Ammon's horn (tissue), 1 donor: ENCODE measurements at regions not wholly inside any gene's neighbourhood (a gene's known extent, or its start where the extent isn't known, plus 50 kb on each side); places are given as distances from the start of the nearest gene placed in this dataset.

Experiments used
- DNase-seq: peaks from one replicate; pipeline ENCODE4 v3.0.0-alpha.2; 2016; ENCODE audit warnings: low spot score

DNA sequence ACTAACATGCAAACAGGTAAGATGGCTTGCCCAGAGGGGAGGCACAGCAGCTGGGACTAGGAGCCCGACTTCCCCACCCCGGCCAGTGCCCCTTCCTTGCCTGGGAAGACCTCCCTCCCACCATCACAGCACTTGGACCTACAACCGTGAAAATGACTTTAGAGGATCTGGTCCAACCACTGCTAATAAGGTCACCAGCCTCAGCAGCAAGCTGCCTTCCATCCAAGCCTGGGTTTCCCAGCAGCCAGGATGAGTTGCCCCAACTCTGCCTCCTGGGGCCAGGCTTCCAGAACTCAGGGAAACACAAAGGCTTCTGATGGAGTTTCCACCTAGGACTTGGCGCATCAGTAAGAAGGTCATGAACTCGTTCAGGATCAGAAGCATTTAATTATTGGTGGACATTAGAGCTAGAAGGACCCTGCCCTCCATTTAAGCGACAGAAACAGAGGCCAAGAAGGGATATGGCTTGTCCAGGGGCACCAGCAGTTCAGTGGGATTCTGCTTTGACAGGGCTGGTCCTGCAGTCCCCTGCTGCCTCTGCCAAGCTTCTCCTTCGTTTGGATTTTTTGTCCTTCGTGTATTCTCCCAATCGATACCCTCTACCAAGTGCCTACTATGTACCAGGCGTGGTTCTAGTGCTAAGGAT lies 403.0 kb upstream of the ID2 start:
- peak; percentile 52 for DNase-seq

DNA sequence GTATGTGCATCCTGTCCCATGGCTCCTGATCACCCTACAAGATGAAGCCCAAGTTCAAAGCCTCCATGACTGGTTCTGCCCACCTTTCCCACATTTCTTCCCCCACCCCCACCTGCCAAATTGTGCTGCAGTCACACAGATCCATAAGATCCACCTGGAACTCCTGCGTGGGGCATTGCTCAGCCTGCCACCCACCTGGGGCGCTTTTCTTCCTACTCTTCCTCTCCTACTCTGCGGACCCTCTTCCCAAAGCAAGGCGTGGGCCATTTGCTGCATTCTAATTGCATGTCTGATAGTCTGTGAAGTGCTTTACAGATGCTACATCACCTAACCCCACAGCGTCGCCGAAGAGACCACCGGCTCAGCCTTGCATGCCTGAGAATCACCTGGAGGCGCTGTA lies 402.4 kb upstream of the ID2 start:
- DNase-seq, result no peak

DNA sequence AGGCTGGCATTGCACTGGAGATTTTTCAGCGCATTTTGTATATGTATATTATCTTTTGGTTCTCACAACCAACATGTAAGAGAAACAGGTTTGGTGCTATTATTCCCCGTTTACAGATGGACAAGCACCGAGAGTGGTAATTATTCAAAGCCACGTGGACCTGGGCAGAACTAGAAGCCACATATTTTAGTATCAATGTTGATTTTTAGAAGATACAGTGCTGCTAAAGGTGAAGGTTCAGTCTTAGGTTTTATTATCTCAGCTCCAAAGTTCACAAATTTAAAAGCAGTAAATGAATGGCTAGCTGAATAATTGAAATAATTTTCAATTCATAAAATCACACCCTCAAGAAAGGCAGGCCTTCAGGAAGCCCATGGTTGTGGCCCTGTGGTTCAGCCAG lies 400.6 kb upstream of the ID2 start:
- no peak for DNase-seq

DNA sequence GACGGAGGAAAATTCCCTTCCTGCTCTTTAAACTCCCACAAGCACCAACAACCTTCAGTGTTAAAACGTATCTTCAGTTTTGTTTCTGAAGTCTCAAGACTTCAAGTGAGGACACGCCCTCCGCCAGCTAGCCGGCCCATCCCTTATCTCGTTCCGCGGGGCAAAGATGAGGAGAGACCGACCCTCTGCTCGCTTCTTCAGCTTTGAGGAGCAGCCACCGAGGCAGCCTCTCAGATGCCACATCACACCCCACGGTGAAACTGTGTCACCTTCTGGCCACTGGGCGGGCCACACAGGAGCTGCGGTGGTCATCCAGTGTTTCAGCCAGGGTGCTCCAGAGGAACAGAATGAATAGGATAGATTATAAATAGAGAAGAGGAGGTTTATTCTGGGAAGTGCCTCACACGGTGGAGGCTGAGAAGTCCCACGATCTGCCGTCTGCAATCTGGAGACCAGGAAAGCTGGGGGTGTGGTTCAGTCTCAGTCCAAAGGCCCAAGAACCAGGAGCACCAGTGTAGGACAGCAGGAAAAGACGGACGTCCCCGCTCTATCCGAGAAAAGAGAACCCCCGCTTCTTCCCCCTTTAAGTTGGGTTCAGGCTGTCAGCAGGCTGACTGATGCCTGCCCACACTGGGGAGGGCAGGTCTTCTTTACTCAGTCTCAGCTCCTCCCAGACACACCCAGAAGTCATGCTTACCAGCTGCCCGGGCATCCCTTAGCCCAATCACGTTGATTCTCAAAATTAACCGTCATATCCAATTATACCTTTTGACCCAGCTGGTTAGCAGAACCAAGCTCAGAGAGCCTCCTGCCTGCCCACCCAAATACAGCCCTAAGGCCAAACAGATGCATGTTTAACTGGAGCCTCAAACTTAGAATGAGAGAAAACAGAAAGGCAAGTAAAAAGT lies 399.7 kb upstream of the ID2 start:
- no peak for DNase-seq

DNA sequence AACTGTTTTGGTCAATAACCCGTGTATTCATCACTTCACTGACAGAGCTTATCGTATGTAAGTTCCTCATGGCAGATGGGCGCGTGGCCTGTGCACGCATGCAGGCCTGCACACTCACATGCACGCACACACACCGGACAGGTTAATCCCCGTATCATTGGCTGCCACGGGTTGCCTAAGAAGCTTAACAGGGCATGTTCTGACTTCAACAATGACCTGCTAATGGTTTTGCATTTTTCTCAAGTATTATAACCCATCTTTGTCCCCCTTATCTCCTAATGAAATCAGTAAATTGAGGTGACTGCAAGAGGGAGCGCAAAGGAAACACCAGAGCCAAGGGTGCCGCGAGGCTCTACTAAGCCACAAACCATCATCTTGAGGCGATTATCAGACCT lies 399.0 kb upstream of the ID2 start:
- DNase-seq, result no peak

DNA sequence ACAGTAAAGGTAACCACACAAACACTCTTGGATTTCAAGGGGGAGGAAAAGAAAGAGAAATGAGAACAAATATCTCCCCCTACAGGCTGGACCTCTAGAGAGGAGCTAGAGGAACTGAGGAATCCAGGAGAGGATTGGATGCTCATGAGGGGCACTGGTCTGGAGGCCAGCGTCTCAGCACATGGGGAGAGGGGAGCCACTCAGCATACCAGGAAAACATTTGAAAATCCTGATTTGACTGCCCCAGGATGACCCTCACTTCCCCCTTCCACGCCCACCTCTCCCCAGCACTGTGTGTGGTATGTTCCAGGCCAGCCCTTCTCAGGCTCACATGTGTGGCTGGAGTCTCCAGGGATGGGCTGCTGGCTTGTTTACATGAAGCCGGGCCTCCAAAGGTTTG lies 396.8 kb upstream of the ID2 start:
- DNase-seq, result no peak

DNA sequence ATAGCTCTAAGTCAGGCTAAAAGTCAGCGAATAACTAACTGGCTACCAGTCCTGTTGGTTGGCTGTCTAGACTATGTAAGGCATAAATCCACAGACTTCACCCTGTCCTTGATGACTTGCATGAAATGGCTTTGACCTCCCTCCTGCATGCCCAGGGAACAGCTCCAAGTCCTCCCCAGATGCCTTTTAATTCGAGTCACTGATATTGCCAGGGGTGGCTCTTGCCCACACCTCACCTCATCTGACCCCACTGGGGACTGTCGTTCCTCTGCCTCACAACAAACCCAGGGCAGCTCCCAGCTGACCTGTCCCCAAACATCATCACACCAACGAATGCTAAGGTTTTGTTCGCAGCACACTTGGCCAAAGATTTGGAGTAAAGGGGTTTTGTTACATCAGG lies 396.0 kb upstream of the ID2 start:
- DNase-seq, result no peak

DNA sequence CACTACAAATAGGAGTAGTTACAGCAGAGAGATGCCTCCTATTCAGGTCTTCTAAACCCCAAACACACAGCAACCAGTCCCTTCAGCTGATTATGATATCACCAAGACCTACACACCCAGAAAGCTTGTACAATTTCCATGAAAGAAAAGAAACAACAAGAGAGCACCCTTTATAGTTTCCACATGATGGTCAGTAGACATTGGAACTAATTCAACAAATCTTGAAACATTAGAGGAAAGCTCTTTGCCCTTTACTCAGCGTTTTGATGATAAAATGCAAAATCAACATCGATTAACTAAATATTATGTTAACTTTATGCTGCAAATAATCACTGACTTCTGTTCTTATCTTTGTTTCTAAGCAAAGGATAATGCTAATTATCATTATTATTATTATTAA lies 393.6 kb upstream of the ID2 start:
- DNase-seq, result no peak

DNA sequence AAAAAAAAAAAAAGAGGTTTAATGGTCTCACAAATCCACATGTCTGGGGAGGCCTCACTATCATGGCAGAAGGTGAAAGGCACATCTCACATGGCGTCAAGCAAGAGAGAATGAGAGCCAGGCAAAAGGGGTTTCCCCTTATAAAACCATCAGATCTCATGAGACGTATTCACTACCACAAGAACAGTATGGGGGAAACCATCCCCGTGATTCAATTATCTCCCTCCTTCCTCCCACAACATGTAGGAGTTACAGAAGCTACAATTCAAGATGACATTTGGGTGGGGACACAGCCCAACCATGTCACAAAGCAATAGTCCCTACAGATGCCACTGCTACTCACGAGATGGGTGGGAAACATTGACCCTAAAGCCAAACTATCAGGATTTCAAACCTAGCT lies 392.7 kb upstream of the ID2 start:
- no peak for DNase-seq

DNA sequence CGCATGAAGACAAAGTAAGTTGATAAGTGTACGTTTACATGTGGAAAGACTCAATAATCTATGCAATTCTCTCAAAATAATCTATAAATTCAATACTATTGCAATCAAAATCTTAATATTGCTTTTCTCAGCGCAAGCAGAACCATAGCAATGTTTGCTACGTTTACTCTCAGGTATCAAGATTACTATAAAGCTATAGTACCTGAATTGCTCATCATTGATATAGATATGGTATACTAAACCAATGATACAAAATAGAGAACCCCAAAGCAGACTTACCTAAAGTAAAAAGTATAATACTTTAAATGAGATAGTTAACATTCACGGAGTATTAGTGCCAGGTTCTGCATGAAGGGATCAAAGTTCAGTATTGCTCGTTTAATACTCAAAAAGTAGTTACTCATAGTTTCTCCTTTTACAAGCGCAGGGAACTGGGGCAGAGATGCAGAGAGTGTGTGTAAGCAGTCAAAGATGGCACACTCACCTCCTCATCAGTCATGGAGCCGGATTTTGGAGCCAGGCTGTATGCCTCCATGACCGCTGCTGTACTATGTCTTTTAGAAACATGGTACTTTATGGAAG lies 391.0 kb upstream of the ID2 start:
- DNase-seq, result no peak

DNA sequence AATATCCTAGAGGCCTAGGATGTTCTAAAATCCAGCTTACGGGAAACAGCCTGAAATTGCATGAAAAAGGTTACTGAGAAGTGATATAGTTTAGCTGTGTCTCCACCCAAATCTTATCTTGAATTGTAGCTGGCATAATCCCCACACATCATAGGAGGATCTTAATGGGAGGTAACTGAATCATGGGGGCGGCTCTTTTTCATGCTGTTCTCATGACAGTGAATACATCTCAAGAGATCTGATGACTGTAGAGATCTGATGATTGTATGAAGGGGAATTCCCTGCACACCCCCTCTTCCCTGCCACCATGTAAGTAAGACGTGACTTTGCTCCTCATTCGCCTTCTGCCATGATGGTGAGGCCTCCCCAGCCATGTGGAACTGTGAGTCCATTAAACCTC lies 385.6 kb upstream of the ID2 start:
- DNase-seq, result no peak

DNA sequence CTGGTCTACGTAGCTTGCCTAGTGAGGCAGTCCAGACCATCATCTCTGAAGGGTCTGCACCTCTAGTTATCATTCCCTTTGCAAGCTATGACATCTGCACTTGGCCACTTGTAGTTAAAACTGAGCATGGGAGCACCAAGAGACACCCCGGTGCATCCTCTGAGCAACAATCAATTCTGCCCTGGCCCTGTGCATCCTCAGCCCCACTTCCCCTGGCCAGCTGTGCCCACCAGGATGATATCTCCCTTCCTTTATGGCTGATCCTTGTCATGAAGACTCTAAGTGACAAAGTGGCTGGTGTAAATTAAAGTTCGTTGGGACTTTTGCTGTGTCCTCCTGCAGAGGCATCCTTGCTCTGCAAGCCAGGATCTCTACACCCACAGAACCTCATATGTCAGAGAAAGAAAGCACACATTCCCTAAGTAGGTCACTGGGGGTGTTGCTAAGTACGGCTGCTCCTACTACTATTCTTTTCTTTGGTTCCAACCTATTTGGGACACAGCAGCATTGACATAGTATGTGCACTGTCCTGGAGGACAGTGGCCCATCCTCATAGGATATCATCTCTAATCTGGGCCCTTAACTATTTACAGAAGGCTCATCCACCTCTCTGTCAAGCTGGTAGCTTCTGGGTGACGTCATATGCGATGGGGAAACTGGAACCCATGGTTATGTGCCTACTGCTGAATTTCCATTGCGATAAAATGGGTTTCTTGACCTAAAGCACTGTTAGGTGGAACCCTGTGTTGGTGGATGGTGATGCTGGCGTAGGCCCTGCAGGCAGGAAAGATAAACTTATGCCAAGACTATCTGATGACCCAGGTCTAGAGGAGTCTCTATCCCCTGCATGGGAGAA lies 384.3 kb upstream of the ID2 start:
- DNase-seq, result no peak

DNA sequence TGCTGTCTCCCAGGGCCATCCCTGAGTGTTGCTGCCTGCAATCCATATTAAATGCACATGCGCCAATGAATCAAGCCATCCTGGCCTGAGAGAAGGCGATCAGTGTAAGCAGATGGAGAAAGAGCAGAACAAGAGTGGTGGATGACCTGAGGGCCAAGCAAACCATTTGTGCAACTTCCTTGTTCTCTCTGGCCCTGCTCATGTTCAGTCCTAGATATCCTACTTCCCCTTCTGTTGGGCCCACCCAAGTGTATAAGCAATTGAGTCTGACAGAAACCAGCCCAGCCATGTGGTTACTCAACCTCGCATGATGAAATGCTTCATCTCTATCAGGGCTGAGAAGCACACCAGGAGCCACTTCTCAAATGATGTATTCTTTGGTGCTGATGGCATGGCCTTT lies 383.1 kb upstream of the ID2 start:
- DNase-seq, result peak; percentile 76

DNA sequence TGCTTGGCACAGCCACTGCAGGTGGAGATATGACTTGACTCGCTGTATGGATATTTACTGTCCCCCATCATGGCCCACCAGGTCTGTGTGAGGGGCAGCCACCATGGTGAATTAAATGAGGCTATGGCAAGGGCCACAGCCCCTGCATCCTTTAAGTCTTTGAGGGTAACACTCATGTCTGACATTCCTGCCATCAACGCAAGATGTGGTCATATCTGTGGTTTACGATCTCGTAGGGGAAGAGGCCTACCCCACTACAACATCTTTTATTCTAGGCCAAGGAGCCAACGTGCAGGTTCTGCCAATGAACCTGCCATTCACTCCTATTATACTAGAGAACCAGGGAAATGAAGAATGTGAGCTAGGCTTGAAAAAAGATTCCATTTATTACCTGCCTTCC lies 381.6 kb upstream of the ID2 start:
- DNase-seq, result no peak

DNA sequence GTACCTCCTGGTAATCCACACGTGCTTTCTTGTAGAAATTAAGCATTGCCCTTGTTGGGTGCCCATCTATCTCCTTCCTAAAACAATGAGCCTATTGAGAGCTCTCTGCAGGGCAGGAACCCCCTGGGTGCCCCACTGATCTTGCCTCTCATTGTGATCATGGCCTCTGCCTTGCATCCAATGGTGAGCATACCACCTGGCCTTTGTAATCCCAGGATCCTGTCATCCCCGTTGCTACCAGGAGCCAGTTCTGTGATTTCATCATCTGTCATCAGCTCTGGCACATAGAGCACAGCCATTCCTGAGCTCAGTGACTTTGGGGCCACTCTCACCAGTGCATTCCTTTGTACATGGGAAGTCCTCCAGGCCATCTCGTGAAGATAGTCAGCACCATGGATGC lies 381.0 kb upstream of the ID2 start:
- DNase-seq, result no peak

DNA sequence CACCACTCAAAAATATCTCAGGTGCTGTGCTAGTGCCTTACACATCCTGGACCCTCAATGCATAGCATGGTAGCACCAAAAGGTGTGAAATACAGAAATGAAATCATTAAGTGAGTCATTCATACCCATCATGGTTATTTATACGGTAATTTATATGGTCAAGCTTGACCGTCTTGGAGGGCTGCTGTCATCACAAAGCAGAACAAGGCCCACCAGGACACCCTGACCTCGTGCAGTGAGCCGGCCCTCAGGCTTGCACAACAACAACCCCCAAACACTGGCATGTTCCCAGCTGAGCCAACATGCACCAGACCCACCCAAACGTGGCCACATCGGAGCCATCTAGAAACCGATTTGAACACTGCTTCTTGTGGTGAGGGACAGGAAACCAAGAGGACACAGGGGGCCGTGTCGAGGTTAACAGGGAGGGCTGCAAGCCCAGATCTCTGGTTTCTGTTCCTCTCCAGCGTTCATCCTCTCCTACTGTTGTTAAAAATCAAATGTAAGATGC lies 378.5 kb upstream of the ID2 start:
- peak; percentile 81 for DNase-seq

DNA sequence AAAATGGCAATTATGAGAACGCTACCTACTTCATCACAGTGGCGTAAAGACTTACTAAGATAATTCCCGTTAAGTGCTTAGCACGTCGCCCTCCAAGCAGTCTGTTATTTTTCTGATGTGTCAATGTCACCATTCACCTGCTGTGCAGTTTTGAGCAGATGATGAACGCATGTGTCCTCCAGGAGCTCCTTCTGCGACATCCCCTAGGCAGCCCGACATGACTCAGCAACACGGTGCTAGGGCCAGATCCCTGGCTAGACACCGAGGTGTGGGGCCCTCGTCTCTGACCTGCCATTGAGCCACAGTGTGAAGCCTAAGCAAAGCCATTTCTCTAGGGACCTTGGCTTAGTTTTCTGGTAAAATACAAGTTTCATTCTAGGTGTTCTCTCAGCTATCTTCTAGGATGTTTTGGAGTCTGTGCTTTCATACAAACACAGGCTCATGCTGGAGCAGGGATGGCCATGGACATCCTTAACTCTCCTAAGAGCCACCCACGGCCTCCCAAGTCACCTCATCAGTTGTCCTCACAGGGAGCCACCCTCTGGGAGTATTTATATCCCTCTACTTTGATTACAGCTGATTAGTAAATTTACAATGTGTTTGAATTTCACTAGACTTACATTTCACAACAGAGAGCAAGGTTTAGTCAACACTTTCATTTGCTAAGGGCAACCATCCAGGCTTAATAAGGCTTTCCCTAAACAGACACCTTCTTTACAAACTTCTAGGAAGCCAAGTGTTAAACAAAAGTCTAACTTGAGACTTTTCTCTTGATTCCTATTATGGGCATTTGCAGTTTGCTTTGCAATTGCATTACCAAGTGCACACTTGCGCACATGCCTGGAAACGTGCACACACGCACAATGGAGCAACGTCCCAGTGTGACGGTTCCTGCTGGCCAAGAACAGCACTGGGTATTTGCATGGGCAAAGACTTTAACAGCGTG lies 376.8 kb upstream of the ID2 start:
- no peak for DNase-seq

DNA sequence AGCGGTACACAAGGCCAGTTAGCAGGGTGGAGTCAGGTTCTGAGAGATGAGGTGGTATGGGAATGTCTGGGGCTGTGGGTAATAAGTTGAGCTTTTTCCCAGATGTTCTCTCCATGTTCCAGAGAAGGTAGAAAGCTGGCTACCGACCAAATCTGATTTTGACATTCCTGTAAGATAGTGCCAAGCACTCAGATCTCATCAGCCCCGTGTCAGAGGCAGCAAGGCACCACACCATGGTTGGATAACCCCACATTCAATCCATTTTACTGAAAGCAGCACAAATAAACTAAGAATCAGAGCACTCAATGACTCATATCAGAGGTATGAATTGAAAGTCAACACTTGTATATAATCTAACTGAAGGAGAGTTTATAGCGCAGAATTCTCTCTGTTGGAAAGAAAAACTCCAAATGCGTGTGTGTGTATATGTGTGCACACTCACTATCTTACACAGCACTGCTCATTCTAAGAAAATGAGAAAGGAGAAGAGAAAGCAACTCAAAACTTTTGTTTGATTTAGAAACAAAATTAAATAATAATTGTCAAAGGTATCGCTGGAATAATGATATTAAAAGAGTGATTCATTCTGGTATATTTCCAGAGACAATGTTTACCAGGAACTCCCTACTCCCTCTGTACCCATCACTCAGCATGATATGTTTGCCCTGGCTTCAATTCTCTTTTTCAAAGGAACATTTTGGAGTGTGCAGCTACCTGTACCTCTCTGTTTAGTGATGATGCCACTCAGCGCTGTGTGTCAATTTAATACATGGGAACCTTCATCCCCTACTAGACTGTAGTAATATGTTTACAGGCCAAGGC lies 375.1 kb upstream of the ID2 start:
- DNase-seq, result no peak

DNA sequence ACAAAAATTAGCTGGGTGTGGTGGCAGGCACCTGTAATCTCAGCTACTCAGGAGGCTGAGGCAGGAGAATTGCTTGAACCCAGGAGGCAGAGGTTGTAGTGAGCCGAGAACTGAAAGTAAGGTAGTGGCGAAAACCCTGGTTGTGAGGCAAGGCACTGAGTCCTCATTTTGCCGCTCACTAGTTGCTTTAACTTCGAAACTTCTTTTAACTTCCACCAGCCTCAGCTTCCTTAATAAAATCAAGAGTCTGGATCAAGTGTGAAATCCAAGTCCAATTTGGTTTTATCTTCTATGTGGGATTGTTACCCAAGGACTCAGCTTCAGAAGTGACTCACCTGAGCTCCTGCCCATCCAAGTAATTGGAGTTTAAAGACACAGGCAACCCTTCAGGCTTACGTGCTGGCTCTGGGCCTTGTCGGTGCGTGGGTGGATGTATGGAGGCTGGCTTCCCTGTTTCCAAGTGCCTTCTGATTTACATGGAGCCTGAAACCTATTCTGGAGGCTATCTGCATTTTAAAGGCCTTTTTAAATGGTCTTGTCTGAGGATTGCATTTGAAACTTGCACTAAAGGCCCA lies 374.2 kb upstream of the ID2 start:
- no peak for DNase-seq

DNA sequence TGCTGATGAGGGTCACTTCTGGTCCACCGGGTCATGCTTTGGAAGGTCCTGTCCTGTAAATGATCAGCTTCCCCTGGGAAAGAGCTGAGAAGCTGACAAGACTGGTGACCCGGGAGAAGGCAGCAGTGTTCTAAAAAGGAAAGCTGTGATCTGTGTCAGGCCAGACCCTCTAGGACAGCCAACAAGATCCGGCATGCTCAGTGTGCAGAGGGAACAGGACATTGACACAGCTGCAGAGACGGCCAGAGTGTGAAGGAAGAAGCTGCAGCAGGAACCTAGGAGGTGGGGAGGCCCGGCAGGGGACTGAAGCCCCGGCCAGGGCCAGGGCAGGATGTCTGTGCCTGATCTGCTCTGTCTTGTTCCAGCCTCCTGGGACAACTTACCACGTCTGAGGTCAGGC lies 372.7 kb upstream of the ID2 start:
- no peak for DNase-seq
